GM23338 (cell line): ENCODE measurements at regions not wholly inside any gene's neighbourhood (a gene's known extent, or its start where the extent isn't known, plus 50 kb on each side); places are given as distances from the start of the nearest gene placed in this dataset.

Experiments
- ATAC-seq: fragments of 200-7000 bp; cut with Tn5 transposase; 3 replicates; pipeline ENCODE4 v1.9.1; 2020
- DNase-seq: peaks from one replicate; pipeline ENCODE4 v3.0.0-alpha.2; 2015; ENCODE audit warnings: low spot score
- H2AFZ ChIP-seq: fragments of 200-600 bp; sonication (generic); 2 replicates; pipeline ENCODE4 v1.8.0; 2016; ENCODE audit warnings: antibody characterized with exemption, mild to moderate bottlenecking, moderate library complexity
- H3F3A ChIP-seq: fragments of 200-600 bp; sonication (generic); replicated peaks from 2 replicates; pipeline ENCODE4 v1.8.0; 2017; ENCODE audit warnings: antibody characterized with exemption, mixed run types, low read depth
- H3K27ac ChIP-seq: fragments of 200-600 bp; sonication (generic); 2 replicates; pipeline ENCODE4 v1.6.1; 2016; ENCODE audit warnings: low read depth
- H3K27me3 ChIP-seq: fragments of 200-600 bp; sonication (generic); 2 replicates; pipeline ENCODE4 v1.8.0; 2016; ENCODE audit warnings: mild to moderate bottlenecking, mixed run types, moderate library complexity; ENCODE audit not compliant: insufficient read depth
- H3K36me3 ChIP-seq: fragments of 200-600 bp; sonication (generic); 2 replicates; pipeline ENCODE4 v1.8.0; 2016; ENCODE audit warnings: mild to moderate bottlenecking; ENCODE audit not compliant: insufficient read depth
- H3K4me1 ChIP-seq: fragments of 200-600 bp; sonication (generic); 2 replicates; pipeline ENCODE4 v1.8.0; 2016; ENCODE audit warnings: mild to moderate bottlenecking, moderate library complexity; ENCODE audit not compliant: insufficient read depth
- H3K4me2 ChIP-seq: fragments of 200-600 bp; sonication (generic); 2 replicates; pipeline ENCODE4 v1.7.1; 2017; ENCODE audit warnings: mixed run types
- H3K4me3 ChIP-seq: fragments of 200-600 bp; sonication (generic); 2 replicates; pipeline ENCODE4 v1.6.1; 2016; ENCODE audit warnings: mixed run types
- H3K79me2 ChIP-seq: fragments of 200-600 bp; sonication (generic); replicated peaks from 2 replicates; pipeline ENCODE4 v1.8.0; 2017; ENCODE audit warnings: mild to moderate bottlenecking; ENCODE audit not compliant: insufficient read depth
- H3K9me2 ChIP-seq: fragments of 200-600 bp; sonication (generic); 2 replicates; pipeline ENCODE4 v1.8.0; 2017; ENCODE audit not compliant: insufficient read depth
- H4K20me1 ChIP-seq: fragments of 200-600 bp; sonication (generic); replicated peaks from 2 replicates; pipeline ENCODE4 v1.8.0; 2017; ENCODE audit warnings: mild to moderate bottlenecking; ENCODE audit not compliant: insufficient read depth
- H3K27ac Mint-ChIP-seq: 2 replicates; pipeline ENCODE4 v1.8.0; 2020; ENCODE audit warnings: inconsistent platforms, mild to moderate bottlenecking, moderate library complexity, mixed read lengths
- H3K27me3 Mint-ChIP-seq: 3 replicates; pipeline ENCODE4 v1.8.0; 2022; ENCODE audit warnings: low read depth, mild to moderate bottlenecking, moderate library complexity, mixed read lengths, inconsistent platforms; ENCODE audit not compliant: insufficient read depth, poor library complexity
- H3K36me3 Mint-ChIP-seq: 3 replicates; pipeline ENCODE4 v1.8.0; 2021; ENCODE audit warnings: low read depth, mild to moderate bottlenecking, inconsistent platforms, moderate library complexity, mixed read lengths
- H3K4me1 Mint-ChIP-seq: 3 replicates; pipeline ENCODE4 v1.8.0; 2020; ENCODE audit warnings: mild to moderate bottlenecking, inconsistent platforms, mixed read lengths
- H3K4me3 Mint-ChIP-seq: 3 replicates; pipeline ENCODE4 v1.8.0; 2021; ENCODE audit warnings: moderate library complexity, mild to moderate bottlenecking, inconsistent platforms, mixed read lengths
- H3K9me3 Mint-ChIP-seq: 3 replicates; pipeline ENCODE4 v1.8.0; 2020; ENCODE audit warnings: moderate library complexity, mild to moderate bottlenecking, inconsistent platforms, mixed read lengths
- CREB1 ChIP-seq: fragments of 250-450 bp; sonication (Bioruptor Pico); IDR thresholded peaks from 2 replicates; pipeline ENCODE4 v1.5.0; 2020; ENCODE audit warnings: low read depth, mild to moderate bottlenecking, moderate library complexity
- EZH2 ChIP-seq: fragments of 200-600 bp; sonication (generic); IDR thresholded peaks from one replicate; pipeline ENCODE4 v1.8.0; 2017; ENCODE audit warnings: antibody characterized with exemption, mild to moderate bottlenecking, low read depth; ENCODE audit not compliant: unreplicated experiment
- EZH2phosphoT487 ChIP-seq: fragments of 200-600 bp; sonication (generic); IDR thresholded peaks from one replicate; pipeline ENCODE4 v1.8.1; 2018; ENCODE audit warnings: antibody characterized with exemption; ENCODE audit not compliant: unreplicated experiment
- JUNB ChIP-seq: IDR thresholded peaks from one replicate; pipeline ENCODE4 v1.6.1; 2016; ENCODE audit warnings: antibody characterized with exemption; ENCODE audit not compliant: unreplicated experiment
- NANOG ChIP-seq: IDR thresholded peaks from 2 replicates; pipeline ENCODE4 v1.6.1; 2016; ENCODE audit warnings: antibody characterized with exemption, borderline replicate concordance
- POLR2AphosphoS5 ChIP-seq: IDR thresholded peaks from 2 replicates; pipeline ENCODE4 v1.6.1; 2016; ENCODE audit warnings: antibody characterized with exemption, low read depth
- ZNF114 ChIP-seq: fragments of 250-450 bp; sonication (Bioruptor Pico); IDR thresholded peaks from 2 replicates; pipeline ENCODE4 v1.5.0; 2020; ENCODE audit warnings: mild to moderate bottlenecking, moderate library complexity
- ZNF462 ChIP-seq: fragments of 250-450 bp; sonication (Bioruptor Pico); IDR thresholded peaks from 2 replicates; pipeline ENCODE4 v1.5.0; 2020; ENCODE audit warnings: mild to moderate bottlenecking, moderate library complexity

DNA sequence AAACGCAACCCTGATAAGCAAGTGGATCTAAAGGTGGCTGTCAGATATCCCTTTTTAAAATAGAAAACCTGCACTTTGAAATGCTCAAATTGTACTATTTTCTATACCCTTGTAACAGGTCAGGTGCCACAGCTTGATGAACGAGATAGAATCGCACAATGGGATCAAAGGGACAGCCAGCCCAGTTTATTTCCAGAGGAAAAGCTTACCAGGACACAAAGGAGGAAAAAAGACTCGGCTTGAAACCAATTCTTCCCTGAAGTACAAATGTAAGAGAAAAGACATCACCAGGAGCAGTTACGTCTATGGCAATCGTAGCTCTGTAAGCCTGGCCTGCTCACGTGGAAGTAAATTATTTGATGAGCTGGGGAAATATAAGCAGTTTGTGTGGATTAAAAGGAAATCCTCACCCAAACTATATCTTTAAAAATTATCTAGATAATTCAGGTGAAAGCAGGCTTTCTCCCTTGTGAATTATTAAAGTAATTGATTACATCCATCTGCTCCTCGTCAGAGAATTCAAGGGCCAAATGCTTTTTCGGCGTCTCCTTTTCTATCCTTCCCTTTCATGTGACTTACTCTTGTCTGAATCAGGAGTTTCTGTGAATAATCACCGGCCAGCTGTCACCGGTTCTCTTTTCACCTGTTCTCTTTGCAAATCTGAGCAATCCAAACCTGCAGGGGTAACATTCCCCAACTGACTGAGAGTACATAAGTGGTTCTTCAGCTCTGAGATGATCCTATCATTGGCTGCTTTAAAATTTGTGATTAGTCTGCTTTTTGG, 339.2 kb upstream of the ONECUT1 start (continued):
- no peak for TF ChIP-seq ZNF462

DNA sequence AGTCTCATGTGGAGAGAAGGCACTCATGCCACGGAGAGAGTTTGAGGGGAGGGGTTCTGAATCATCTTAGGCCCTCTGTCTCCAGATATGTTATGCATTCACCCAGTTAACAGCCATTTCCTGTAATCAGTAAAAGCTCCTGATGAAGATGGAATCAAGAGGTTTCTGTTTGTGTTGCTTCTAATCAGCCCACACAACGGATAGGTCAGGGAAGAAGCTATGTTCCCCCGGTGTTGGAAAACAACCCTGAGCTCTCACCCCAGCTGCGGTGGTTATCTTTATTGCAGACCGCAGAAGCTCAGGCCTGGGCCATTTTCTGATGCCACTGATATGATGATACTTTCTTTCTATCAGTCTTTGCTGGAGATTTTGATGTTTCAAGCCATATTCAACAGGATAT, 338.5 kb upstream of the ONECUT1 start:
- no peaks in the 10 kb centered on the region for H3K36me3 ChIP-seq
- no peak overlapping the region for H3K27ac ChIP-seq
- TF ChIP-seq CREB1 (no peak), ZNF462 (no peak), NANOG (no peak), JUNB (no peak), ZNF114 (CRISPR knock-in tag) (no peak), EZH2phosphoT487 (no peak), EZH2 (no peak), POLR2AphosphoS5 (no peak)
- no peaks in the 10 kb centered on the region for H3K79me2 ChIP-seq
- no peaks in the 10 kb centered on the region for H3K9me3 Mint-ChIP-seq
- H3K4me3 Mint-ChIP-seq = no peak overlapping the region
- H3F3A ChIP-seq = no peaks in the 10 kb centered on the region
- H3K4me2 ChIP-seq = no peak overlapping the region
- H2AFZ ChIP-seq = no peak overlapping the region
- no peaks in the 10 kb centered on the region for H3K36me3 Mint-ChIP-seq
- no peak overlapping the region for H3K27ac Mint-ChIP-seq
- DNase-seq = no peak
- peaks cover 29% of the 10 kb centered on the region for H3K4me1 Mint-ChIP-seq
- H3K27me3 Mint-ChIP-seq = no peaks in the 10 kb centered on the region
- H3K4me1 ChIP-seq = no peaks in the 10 kb centered on the region
- H3K27me3 ChIP-seq = no peaks in the 10 kb centered on the region
- no peak for ATAC-seq
- H3K9me2 ChIP-seq = no peaks in the 10 kb centered on the region
- H3K4me3 ChIP-seq = no peak overlapping the region
- no peaks in the 10 kb centered on the region for H4K20me1 ChIP-seq
